AG04449 (cell line): ENCODE measurements at regions not wholly inside any gene's neighbourhood (a gene's known extent, or its start where the extent isn't known, plus 50 kb on each side); places are given as distances from the start of the nearest gene placed in this dataset.

Experiments
- CTCF ChIA-PET: fragments of 350-600 bp; formaldehyde crosslinking; extraction: SDS; loops from one replicate; lab custom pipeline; 2021; ENCODE audit warnings: antibody characterized with exemption; lab: Yijun Ruan, JAX
- POLR2A ChIA-PET: fragments of 400-600, 350-600 bp; formaldehyde crosslinking; extraction: SDS; loops from one replicate; lab custom pipeline; 2020; ENCODE audit warnings: antibody characterized with exemption, inconsistent platforms; lab: Yijun Ruan, JAX
- DNase-seq: peaks from one replicate; pipeline ENCODE4 v3.0.0-alpha.2; 2010; ENCODE audit warnings: low read depth, low spot score
- H3K4me3 ChIP-seq: 2 replicates; pipeline ENCODE4 v1.5.1; 2011; ENCODE audit warnings: low read depth, mild to moderate bottlenecking, control low read depth, low read length
- CTCF ChIP-seq: IDR thresholded peaks from one replicate; pipeline ENCODE4 v1.5.1; 2011; ENCODE audit warnings: mild to moderate bottlenecking, moderate library complexity, low read length, control low read depth, inconsistent platforms; ENCODE audit not compliant: insufficient read depth; ENCODE audit errors: missing control alignments

- CTCF ChIA-PET: interaction anchor here (0.8 to 8.0 kb wide), 4 partner anchors 11 to 245 kb away, joined by 3 to 131 read pairs (median 25); no protein-coding TSS in a partner anchor
- no peak for DNase-seq
- POLR2A ChIA-PET: no interaction called here
- no peak for TF ChIP-seq CTCF
- no peak overlapping the region for H3K4me3 ChIP-seq
These were observed 355.6 kb downstream of the USP25 start for GRCh38 chr21:16085421-16085820.

GRCh38 chr21:16086121-16086520 is 356.3 kb downstream of the USP25 start:
- CTCF ChIA-PET: interaction anchor here (1.0 to 8.0 kb wide), 3 partner anchors 16 to 244 kb away, joined by 3 to 131 read pairs (median 47); no protein-coding TSS in a partner anchor
- no peak overlapping the region for H3K4me3 ChIP-seq
- no peak for DNase-seq
- no peak for TF ChIP-seq CTCF
- POLR2A ChIA-PET: no interaction called here

- no peak for DNase-seq
- ChIA-PET POLR2A (no interaction called here), CTCF (interaction anchor here (1.0 to 8.0 kb wide), 5 partner anchors 8 to 243 kb away, joined by 3 to 131 read pairs (median 3); no protein-coding TSS in a partner anchor)
- no peak for TF ChIP-seq CTCF
- H3K4me3 ChIP-seq: no peak overlapping the region
These were observed 357.2 kb downstream of the USP25 start for GRCh38 chr21:16086936-16087335.

GRCh38 chr21:16087523-16087922 is 357.7 kb downstream of the USP25 start:
- H3K4me3 ChIP-seq: no peak overlapping the region
- no peak for DNase-seq
- TF ChIP-seq CTCF: no peak
- ChIA-PET POLR2A (no interaction called here), CTCF (interaction anchor here (1.1 to 8.0 kb wide), 4 partner anchors 9 to 243 kb away, joined by 3 to 131 read pairs (median 4); no protein-coding TSS in a partner anchor)

- no peak for TF ChIP-seq CTCF
- DNase-seq: no peak
- H3K4me3 ChIP-seq: no peak overlapping the region
- ChIA-PET CTCF (interaction anchor here (1.1 to 8.0 kb wide), 4 partner anchors 8 to 242 kb away, joined by 3 to 131 read pairs (median 4); no protein-coding TSS in a partner anchor), POLR2A (no interaction called here)
These were observed 358.3 kb downstream of the USP25 start for GRCh38 chr21:16088056-16088455.

GRCh38 chr21:16095005-16095404 is 365.2 kb downstream of the USP25 start:
- H3K4me3 ChIP-seq: no peak overlapping the region
- no peak for TF ChIP-seq CTCF
- no peak for DNase-seq
- POLR2A ChIA-PET: no interaction called here
- CTCF ChIA-PET: interaction anchor here (1.7 to 1.9 kb wide), 2 partner anchors 12 to 13 kb away, joined by 4 to 7 read pairs; no protein-coding TSS in a partner anchor
